ENCODE measurements at regions not wholly inside any gene's neighbourhood (a gene's known extent, or its start where the extent isn't known, plus 50 kb on each side); places are given as distances from the start of the nearest gene placed in this dataset.

DNA sequence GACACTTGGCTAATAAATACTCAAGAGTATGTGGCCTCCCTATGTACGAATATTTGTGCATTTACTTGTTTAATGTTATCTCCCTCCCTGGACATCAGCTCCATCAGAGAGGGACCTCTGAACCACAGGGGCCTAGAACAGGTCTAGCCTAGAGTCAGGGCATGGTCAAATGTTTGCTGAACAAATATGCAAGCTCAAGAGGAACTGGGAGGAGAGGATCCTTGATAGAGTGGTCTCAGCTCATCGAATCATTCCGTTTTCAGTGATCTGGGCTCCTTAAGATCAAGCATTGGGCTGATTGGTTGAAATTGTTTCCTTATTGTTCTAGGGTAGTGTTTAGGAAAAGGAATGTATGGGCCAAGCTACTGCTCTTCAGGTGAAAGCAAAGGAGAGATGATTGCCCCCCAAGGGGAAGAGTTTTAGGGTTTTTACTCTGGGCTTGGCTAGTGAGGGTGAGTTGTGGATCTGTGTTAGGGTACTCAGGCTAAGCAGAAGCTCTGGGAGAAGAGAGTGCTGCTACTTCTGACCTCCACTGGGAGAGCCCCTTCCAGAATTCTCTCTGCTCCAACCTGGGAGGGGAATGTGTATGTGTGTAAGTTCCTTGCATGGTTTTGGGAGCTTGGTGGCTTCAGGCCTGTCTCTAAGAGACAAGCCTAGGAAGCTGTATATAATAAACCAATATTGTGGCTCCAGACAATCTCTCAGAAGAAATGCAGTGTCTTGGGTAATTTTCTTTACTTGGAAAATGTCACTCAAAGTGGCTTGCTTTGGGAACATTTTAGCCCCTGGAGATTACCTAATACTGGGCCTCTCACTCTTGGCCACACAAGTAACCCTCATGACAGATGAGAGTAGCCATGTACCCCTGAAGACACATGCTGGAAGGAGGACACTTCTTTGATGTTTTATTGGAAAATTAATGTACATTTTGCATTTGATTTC is 110.0 kb downstream of the EMX2 start:
- H3K27me3 ChIP-seq (ENCODE audit: control insufficient read depth, insufficient read depth, low read length) = no peaks in the 10 kb centered on the region
- FAIRE-seq (no peak), DNase-seq (ENCODE audit: low read depth) (no peak)
- TF ChIP-seq, protein P1, sequence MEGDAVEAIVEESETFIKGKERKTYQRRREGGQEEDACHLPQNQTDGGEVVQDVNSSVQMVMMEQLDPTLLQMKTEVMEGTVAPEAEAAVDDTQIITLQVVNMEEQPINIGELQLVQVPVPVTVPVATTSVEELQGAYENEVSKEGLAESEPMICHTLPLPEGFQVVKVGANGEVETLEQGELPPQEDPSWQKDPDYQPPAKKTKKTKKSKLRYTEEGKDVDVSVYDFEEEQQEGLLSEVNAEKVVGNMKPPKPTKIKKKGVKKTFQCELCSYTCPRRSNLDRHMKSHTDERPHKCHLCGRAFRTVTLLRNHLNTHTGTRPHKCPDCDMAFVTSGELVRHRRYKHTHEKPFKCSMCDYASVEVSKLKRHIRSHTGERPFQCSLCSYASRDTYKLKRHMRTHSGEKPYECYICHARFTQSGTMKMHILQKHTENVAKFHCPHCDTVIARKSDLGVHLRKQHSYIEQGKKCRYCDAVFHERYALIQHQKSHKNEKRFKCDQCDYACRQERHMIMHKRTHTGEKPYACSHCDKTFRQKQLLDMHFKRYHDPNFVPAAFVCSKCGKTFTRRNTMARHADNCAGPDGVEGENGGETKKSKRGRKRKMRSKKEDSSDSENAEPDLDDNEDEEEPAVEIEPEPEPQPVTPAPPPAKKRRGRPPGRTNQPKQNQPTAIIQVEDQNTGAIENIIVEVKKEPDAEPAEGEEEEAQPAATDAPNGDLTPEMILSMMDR (IDR thresholded peaks at IDR 0.05; ENCODE audit: insufficient read depth, low read length, severe bottlenecking) = no peak
- no peaks in the 10 kb centered on the region for H3K36me3 ChIP-seq (ENCODE audit: control insufficient read depth, insufficient read depth, low read length)
- no peak overlapping the region for H3K4me3 ChIP-seq (ENCODE audit: low read depth, low read length)

DNA sequence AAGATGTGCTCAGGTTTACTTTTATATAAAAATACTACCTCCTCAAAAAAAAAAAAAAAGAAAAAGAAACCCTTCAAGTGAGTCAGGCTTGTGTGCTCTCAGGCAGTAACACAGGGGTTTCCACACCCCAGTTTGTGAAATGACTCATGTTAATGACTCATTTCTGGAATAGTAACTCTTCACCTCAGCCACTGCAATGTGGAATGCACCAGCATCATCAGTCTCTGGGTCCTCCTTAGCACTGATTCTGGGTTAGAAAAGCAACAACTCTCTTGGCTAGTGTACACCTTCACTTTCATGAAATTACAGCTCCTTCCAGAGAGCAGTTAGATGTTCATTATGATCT is 110.6 kb downstream of the EMX2 start:
- no peak overlapping the region for H3K4me3 ChIP-seq (ENCODE audit: low read depth, low read length)
- no peaks in the 10 kb centered on the region for H3K36me3 ChIP-seq (ENCODE audit: control insufficient read depth, insufficient read depth, low read length)
- no peaks in the 10 kb centered on the region for H3K27me3 ChIP-seq (ENCODE audit: control insufficient read depth, insufficient read depth, low read length)
- TF ChIP-seq, protein P1 (IDR thresholded peaks at IDR 0.05; ENCODE audit: insufficient read depth, low read length, severe bottlenecking) = no peak
- DNase-seq (ENCODE audit: low read depth) = peak; percentile 97
- no peak for FAIRE-seq

- H3K4me3 ChIP-seq (ENCODE audit: low read depth, low read length) = no peak overlapping the region
- FAIRE-seq (no peak), DNase-seq (ENCODE audit: low read depth) (no peak)
- H3K36me3 ChIP-seq (ENCODE audit: control insufficient read depth, insufficient read depth, low read length) = no peaks in the 10 kb centered on the region
- H3K27me3 ChIP-seq (ENCODE audit: control insufficient read depth, insufficient read depth, low read length) = no peaks in the 10 kb centered on the region
- TF ChIP-seq, protein P1 (IDR thresholded peaks at IDR 0.05; ENCODE audit: insufficient read depth, low read length, severe bottlenecking) = no peak
Observed at GRCh38 chr10:117654105-117654504, 111.6 kb downstream of the EMX2 start.

DNA sequence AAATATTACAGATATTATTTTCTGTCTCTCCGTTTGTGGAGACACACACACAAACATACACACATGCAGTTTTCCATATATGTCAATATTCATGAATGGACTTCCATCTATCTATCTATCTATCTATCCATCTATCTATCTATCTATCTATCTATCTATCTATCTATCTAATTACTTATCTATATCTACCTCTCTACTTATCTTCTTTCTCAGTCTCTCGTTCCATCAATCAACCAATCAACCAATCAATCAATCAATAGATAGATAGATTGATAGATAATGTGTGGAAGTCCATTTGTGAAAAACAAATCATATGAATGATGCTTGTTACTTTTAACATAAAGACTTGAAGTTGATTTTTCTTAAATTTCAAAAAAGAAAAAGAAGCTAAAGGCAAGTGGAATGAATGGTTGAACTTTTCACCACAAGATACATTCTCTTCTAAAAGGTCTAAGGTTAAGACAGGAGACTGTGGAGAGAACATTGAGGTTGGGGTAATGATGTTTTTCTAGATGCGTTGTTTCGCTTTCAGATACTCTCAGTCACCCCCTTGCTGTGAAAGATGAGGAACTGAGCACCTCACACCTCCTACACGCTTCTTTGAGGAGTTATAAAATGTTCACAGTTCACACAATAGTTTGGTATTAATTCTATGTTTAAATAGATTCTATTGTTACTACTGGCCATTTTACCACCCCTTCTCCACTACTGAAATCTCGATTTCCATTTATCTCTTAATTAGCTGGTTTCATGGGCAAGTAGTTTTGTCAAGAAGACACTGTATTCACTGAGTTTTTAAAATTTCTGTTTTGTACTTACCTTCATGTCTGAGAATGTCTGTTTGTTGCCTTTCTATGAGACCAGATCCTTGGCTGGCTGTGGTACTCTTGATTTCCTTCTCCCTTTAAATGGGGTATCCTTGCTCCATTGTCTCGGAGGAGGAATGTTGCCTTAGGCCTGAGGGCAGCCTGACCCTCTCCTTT is 114.1 kb downstream of the EMX2 start:
- TF ChIP-seq, protein P1 (IDR thresholded peaks at IDR 0.05; ENCODE audit: insufficient read depth, low read length, severe bottlenecking) = no peak
- no peak for DNase-seq (ENCODE audit: low read depth)
- no peak for FAIRE-seq
- no peak overlapping the region for H3K4me3 ChIP-seq (ENCODE audit: low read depth, low read length)
- H3K36me3 ChIP-seq (ENCODE audit: control insufficient read depth, insufficient read depth, low read length) = no peaks in the 10 kb centered on the region
- H3K27me3 ChIP-seq (ENCODE audit: control insufficient read depth, insufficient read depth, low read length) = no peaks in the 10 kb centered on the region

DNA sequence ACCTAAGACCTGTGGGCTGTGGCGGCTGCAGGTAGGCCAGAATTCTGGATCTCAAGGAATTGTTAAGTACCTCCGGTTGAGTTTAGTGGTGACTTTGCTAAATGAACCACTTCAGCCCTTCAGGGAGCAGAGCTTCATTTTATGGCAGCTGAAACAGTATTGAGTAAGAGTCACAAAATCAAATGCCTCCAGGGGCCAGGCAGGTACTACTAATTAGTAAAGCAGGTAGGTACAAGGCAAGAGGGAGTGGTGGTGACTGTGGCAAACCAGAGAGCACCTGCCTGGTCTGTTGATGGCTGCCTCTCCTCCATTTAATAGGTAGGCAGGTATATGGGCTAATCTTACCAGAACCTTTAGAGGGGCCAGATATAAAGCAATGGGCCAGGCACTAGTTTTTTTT is 118.8 kb downstream of the EMX2 start:
- FAIRE-seq = no peak

More for the DNA sequence above, 118.8 kb downstream of the EMX2 start:
- no peak overlapping the region for H3K4me3 ChIP-seq (ENCODE audit: low read depth, low read length)
- H3K36me3 ChIP-seq (ENCODE audit: control insufficient read depth, insufficient read depth, low read length) = no peaks in the 10 kb centered on the region
- H3K27me3 ChIP-seq (ENCODE audit: control insufficient read depth, insufficient read depth, low read length) = no peaks in the 10 kb centered on the region
- no peak for DNase-seq (ENCODE audit: low read depth)
- TF ChIP-seq, protein P1 (IDR thresholded peaks at IDR 0.05; ENCODE audit: insufficient read depth, low read length, severe bottlenecking) = no peak
